ENCODE measurements at regions not wholly inside any gene's neighbourhood (a gene's known extent, or its start where the extent isn't known, plus 50 kb on each side); places are given as distances from the start of the nearest gene placed in this dataset.

DNA sequence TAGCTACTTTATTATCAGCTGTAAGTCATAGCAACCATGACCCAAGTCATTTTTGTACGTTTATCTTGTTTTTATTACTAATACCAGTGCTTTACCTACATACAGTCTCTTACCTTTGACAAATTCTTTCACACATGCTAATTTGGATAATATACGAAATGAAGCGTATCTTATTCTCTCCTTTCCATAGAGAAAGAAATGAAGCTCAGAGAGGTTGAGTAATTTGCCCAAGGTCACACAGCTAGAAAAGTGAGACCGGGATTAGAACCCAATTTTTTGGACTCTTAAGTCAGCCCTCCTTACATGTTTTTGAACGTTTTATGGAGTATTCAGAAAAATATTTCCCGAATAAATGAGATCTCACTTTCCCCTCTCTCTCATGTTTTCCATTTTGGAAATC lies 52.6 kb downstream of the OLIG1 start:
- no peak for TF ChIP-seq YY1 (IDR thresholded peaks at IDR 0.05; ENCODE audit: insufficient read depth, insufficient read length)
- TF ChIP-seq SUZ12 (IDR thresholded peaks at IDR 0.05; ENCODE audit: extremely low read depth, insufficient read depth, insufficient read length) = no peak
- TF ChIP-seq ZNF274 (IDR thresholded peaks at IDR 0.05; ENCODE audit: low read depth, low read length) = no peak
